Thoracic aorta (tissue), 2 donors: ENCODE measurements at regions not wholly inside any gene's neighbourhood (a gene's known extent, or its start where the extent isn't known, plus 50 kb on each side); places are given as distances from the start of the nearest gene placed in this dataset.

Source experiments
- ATAC-seq: fragments of 150-250 bp; one replicate; pipeline ENCODE4 v1.8.0; 2017; ENCODE audit warnings: low read depth; ENCODE audit not compliant: insufficient number of reproducible peaks, low FRiP score
- DNase-seq: peaks from one replicate; pipeline ENCODE4 v3.0.0-alpha.2; 2020; ENCODE audit warnings: low spot score
- H3K27ac ChIP-seq, 2 donors: fragments of 200-600 bp; sonication (generic); 1 replicate in 1 of 2; 2 replicates in 1 of 2; pipeline ENCODE4 v1.5.1; 2016; ENCODE audit warnings: mild to moderate bottlenecking in 2 of 2, moderate library complexity in 2 of 2
- H3K27me3 ChIP-seq: fragments of 200-600 bp; sonication (generic); replicated peaks from 2 replicates; pipeline ENCODE4 v1.6.0; 2016; ENCODE audit warnings: mild to moderate bottlenecking; ENCODE audit not compliant: insufficient read depth
- H3K36me3 ChIP-seq: fragments of 200-600 bp; sonication (generic); one replicate; pipeline ENCODE4 v1.5.1; 2016
- H3K4me1 ChIP-seq, 2 donors: fragments of 200-600 bp; sonication (generic); 1 replicate in 1 of 2; 2 replicates in 1 of 2; pipeline versions ENCODE4 v1.5.1 to v1.6.0; 2016; ENCODE audit warnings: low read depth in 2 of 2, mild to moderate bottlenecking in 1 of 2; ENCODE audit not compliant: control insufficient read depth in 1 of 2
- H3K4me3 ChIP-seq: fragments of 200-600 bp; sonication (generic); 2 replicates; pipeline ENCODE4 v1.5.1; 2016; ENCODE audit warnings: mild to moderate bottlenecking
- H3K9me3 ChIP-seq: fragments of 200-600 bp; sonication (generic); 2 replicates; pipeline ENCODE4 v1.5.1; 2016
- TF ChIP-seq, protein P1 (sequence below): fragments of 200-600 bp; sonication (generic); IDR thresholded peaks from one replicate; pipeline ENCODE4 v1.5.1; 2019; ENCODE audit warnings: antibody characterized with exemption

DNA sequence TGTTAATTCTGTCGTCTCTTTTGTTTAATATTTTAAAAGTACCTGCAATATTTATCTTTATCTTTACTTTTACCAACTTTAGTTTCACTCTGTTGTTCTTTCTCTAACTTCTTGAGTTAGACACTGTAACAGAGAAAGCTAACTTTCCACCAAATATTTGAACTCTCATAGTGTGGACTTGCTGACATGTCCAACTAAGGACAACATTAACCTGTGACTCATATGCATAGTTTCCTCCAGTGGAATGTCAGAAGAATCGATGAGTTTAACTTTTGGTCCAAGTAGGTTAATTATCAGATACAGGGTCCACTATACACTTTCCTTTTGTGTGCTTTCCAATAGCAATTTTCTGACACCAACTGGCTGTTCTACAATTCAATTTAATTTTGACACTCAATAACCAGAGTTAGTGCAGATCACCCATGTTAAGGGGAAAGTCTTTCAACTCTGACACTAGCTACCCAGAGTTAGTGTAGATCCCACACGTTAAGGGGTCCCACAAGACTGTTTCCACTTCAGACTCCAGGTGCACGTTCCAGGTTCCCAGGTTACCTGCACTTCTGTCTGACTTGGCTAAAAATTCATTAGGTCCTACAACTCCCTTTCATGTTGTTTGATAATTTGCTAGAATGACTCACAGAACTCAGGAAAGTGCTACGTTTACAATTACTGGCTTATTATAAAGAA, 559.0 kb upstream of the AMOT start:
- no peaks in the 10 kb centered on the region for H3K36me3 ChIP-seq
- no peak for DNase-seq
- no peaks in the 10 kb centered on the region for H3K4me1 ChIP-seq
- H3K27ac ChIP-seq = no peak overlapping the region
- TF ChIP-seq, protein P1, sequence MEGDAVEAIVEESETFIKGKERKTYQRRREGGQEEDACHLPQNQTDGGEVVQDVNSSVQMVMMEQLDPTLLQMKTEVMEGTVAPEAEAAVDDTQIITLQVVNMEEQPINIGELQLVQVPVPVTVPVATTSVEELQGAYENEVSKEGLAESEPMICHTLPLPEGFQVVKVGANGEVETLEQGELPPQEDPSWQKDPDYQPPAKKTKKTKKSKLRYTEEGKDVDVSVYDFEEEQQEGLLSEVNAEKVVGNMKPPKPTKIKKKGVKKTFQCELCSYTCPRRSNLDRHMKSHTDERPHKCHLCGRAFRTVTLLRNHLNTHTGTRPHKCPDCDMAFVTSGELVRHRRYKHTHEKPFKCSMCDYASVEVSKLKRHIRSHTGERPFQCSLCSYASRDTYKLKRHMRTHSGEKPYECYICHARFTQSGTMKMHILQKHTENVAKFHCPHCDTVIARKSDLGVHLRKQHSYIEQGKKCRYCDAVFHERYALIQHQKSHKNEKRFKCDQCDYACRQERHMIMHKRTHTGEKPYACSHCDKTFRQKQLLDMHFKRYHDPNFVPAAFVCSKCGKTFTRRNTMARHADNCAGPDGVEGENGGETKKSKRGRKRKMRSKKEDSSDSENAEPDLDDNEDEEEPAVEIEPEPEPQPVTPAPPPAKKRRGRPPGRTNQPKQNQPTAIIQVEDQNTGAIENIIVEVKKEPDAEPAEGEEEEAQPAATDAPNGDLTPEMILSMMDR = no peak
- H3K27me3 ChIP-seq = no peaks in the 10 kb centered on the region
- no peak for ATAC-seq
- H3K9me3 ChIP-seq = no peaks in the 10 kb centered on the region
- no peak overlapping the region for H3K4me3 ChIP-seq

DNA sequence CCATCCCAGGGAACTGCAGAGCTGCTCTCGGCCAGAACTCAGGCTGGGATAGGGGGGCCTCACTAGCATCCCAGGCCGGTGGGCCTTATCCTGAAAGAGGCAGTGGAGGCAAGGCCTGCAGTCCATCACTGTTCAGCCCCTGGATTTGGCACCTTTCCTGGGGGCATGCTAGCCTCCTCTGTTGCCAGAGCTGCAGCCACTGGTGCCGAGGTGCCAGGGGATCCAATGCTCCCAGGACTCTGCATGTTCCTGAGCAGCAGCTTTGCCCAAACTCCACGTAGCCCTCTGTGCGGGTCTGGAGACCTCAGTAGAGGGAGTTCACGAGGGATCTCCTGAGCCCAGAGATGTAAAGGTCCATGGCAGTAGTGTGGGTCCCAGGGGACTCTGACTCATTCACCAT, 551.7 kb upstream of the AMOT start:
- TF ChIP-seq, protein P1 = no peak
- Histone ChIP-seq H3K27ac (no peak overlapping the region), H3K4me1 (no peaks in the 10 kb centered on the region), H3K9me3 (no peaks in the 10 kb centered on the region), H3K27me3 (no peaks in the 10 kb centered on the region), H3K4me3 (no peak overlapping the region), H3K36me3 (no peaks in the 10 kb centered on the region)
- no peak for ATAC-seq
- no peak for DNase-seq

DNA sequence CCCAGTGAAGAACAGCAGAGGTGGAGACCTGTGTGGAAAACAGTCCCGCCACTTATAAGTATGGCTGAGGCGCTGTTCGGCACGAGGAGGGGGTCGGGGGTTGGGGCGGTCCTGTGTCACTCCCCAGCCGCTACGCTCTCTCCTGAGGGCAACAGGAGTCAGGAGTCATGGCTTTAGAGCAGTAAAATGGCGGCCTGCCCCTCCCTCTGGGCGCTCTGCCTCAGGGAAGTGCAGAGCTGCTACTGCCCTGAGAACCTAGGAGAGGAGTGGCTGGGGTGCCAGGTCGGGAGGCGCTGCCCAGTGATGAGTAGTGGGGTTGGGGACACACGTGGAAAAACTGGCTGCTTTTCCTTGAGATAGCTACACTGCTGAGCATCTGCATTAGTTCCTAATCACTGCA, 551.2 kb upstream of the AMOT start:
- DNase-seq (no peak), ATAC-seq (no peak)
- Histone ChIP-seq H3K27ac (no peak overlapping the region), H3K4me1 (no peaks in the 10 kb centered on the region), H3K9me3 (no peaks in the 10 kb centered on the region), H3K4me3 (no peak overlapping the region), H3K36me3 (no peaks in the 10 kb centered on the region), H3K27me3 (no peaks in the 10 kb centered on the region)
- TF ChIP-seq, protein P1 = no peak

DNA sequence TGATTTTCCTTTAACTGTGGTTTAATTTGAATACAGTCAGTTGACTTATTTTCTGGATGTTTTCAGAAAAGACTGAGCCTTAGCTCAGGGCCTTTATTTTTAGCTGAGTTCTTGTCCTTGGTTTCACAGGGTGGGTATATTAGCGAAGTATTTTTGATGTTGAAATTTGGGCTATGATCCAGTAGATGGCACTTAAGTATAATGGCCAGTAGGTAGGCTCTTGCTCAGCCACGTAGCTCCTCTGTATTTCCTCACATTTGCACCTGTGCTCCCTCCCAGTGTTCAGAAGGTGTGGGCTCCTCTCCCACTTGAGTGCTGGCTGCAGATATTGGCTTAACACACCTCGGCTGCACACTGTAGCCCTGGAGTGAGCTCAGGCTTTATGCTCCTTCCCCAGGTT, 549.9 kb upstream of the AMOT start:
- H3K9me3 ChIP-seq = no peaks in the 10 kb centered on the region
- no peak overlapping the region for H3K27ac ChIP-seq
- TF ChIP-seq, protein P1 = no peak
- no peak overlapping the region for H3K4me3 ChIP-seq
- H3K4me1 ChIP-seq = no peaks in the 10 kb centered on the region
- no peaks in the 10 kb centered on the region for H3K36me3 ChIP-seq
- ATAC-seq (no peak), DNase-seq (no peak)
- H3K27me3 ChIP-seq = no peaks in the 10 kb centered on the region

DNA sequence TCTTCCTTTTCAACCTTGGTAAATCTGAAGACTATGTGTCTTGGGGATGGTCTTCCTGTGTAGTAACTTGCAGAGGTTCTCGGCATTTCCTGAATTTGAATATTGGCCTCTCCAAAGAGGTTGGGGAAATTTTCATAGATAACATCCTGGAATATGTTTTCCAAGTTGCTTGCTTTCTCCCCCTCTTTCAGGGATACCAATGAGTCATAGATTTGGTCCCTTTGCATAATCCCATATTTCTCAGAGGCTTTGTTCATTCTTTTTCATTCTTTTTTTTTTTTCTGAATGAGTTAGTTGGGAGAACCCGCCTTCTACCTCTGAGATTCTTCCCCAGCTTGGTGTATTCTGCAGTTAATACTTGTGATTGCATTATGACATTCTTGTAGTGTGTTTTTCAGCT, 549.2 kb upstream of the AMOT start:
- no peaks in the 10 kb centered on the region for H3K4me1 ChIP-seq
- TF ChIP-seq, protein P1 = no peak
- no peak for ATAC-seq

More for the DNA sequence above, 549.2 kb upstream of the AMOT start:
- no peak overlapping the region for H3K27ac ChIP-seq
- no peak overlapping the region for H3K4me3 ChIP-seq
- no peak for DNase-seq
- no peaks in the 10 kb centered on the region for H3K27me3 ChIP-seq
- H3K9me3 ChIP-seq = no peaks in the 10 kb centered on the region
- H3K36me3 ChIP-seq = no peaks in the 10 kb centered on the region
